SJSA1 (cell line): ENCODE measurements at regions not wholly inside any gene's neighbourhood (a gene's known extent, or its start where the extent isn't known, plus 50 kb on each side); places are given as distances from the start of the nearest gene placed in this dataset.

Experiments used
- DNase-seq, 2 experiments: peaks; one replicate each; pipeline ENCODE4 v3.0.0-alpha.2; 2015 to 2020; ENCODE audit warnings: low spot score in 2 of 2, low read depth in 1 of 2
- H3K27ac ChIP-seq: fragments of 250-450 bp; sonication (Bioruptor Pico); 2 replicates; pipeline ENCODE4 v1.5.1; 2020; ENCODE audit warnings: mild to moderate bottlenecking, moderate library complexity
- H3K27me3 ChIP-seq: fragments of 250-450 bp; sonication (Bioruptor Pico); replicated peaks from 2 replicates; pipeline ENCODE4 v1.5.1; 2020; ENCODE audit warnings: mild to moderate bottlenecking, moderate library complexity
- H3K36me3 ChIP-seq: fragments of 250-450 bp; sonication (Bioruptor Pico); 2 replicates; pipeline ENCODE4 v1.5.1; 2020; ENCODE audit warnings: mild to moderate bottlenecking
- H3K4me1 ChIP-seq: fragments of 250-450 bp; sonication (Bioruptor Pico); replicated peaks from 2 replicates; pipeline ENCODE4 v1.6.1; 2021; ENCODE audit warnings: mild to moderate bottlenecking
- H3K4me3 ChIP-seq: fragments of 250-450 bp; sonication (Bioruptor Pico); 2 replicates; pipeline ENCODE4 v1.5.1; 2020; ENCODE audit warnings: mild to moderate bottlenecking
- H3K9me3 ChIP-seq: fragments of 250-450 bp; sonication (Bioruptor Pico); replicated peaks from 2 replicates; pipeline ENCODE4 v1.5.1; 2020; ENCODE audit warnings: mild to moderate bottlenecking

DNA sequence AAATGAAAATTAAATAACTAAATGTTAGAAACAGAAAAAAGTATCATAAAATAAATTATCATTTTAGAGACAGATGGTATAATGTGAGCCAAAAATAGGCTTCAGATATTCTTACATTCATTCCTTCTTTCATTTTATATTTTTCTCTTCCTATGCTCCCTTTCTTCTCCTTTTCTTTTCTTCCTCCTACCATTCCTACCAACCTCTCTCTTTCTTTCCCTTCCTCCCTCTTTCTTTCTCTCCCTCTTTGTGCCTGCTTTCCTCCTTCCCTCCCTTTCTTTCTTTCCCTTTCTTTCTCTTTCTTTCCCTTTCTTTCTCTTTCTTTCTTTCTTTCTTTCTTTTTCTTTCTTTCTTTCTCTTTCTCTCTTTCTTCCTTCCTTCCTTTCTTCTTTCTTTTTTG, 275.6 kb upstream of the ELAC2 start:
- Histone ChIP-seq H3K4me3 (no peak overlapping the region), H3K9me3 (no peaks in the 10 kb centered on the region), H3K4me1 (no peaks in the 10 kb centered on the region), H3K36me3 (no peaks in the 10 kb centered on the region), H3K27ac (no peak overlapping the region), H3K27me3 (no peaks in the 10 kb centered on the region)
- DNase-seq, result no peak

DNA sequence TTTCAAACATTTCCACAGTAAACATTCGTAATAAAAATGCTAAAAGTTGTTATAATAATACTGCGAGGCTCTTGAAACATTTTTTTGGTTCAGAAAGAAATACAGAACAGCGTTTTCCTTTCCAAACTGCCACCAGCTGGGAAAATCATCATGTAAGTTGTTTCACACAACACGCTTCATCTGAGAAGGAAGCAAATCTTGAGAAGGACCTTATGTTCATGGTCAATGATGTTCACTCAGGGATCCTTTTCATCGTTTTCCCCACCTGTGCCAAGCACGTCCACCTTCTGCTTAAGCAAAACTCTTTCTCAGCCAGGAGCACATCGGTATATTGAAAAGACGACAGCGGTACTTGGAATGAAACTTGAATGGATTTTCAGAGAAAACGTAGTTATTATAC, 274.5 kb upstream of the ELAC2 start:
- Histone ChIP-seq H3K36me3 (no peaks in the 10 kb centered on the region), H3K4me1 (no peaks in the 10 kb centered on the region), H3K4me3 (no peak overlapping the region), H3K27ac (no peak overlapping the region), H3K9me3 (no peaks in the 10 kb centered on the region), H3K27me3 (no peaks in the 10 kb centered on the region)
- DNase-seq, result no peak

DNA sequence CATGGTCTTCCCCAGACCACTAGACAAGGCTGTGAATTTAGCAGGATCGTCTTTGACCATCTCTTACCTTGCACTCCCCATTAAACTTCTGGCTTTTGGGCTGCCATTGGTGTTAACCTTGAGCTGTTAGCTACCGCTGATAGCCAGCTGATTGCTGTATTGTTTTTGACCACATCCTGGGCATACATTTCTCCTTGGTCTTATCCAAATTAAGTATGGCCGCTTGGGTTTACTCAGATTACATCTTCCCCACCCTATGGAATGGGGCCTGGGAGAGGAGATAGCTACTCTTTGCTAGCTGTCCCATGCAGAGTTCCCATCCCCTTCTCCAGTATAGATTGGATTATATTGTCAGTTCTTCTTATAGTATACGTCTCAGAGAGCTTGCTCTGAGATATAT, 270.4 kb upstream of the ELAC2 start:
- H3K4me3 ChIP-seq, result no peak overlapping the region
- no peak overlapping the region for H3K27ac ChIP-seq
- H3K4me1 ChIP-seq, result no peaks in the 10 kb centered on the region
- no peaks in the 10 kb centered on the region for H3K36me3 ChIP-seq
- no peak for DNase-seq
- no peaks in the 10 kb centered on the region for H3K27me3 ChIP-seq
- no peaks in the 10 kb centered on the region for H3K9me3 ChIP-seq

DNA sequence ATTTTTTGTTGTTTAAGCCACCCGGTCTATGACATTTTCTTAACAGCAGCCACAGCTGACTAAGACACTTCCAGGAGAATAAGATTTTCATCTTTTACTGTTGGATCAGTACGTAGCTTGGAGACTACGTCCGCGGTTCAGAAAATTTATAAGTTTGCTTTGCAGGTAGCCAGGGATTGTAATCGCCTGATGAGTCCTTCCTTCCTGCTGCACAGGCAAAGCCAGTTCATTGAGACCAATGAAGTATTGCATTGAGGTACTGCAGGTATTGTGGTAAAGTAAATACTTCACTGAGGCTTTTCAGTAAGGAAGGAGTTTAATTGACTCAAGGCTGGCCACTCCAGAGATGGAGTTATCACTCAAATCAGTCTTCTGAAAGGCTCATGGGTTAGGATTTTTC, 269.4 kb upstream of the ELAC2 start:
- Histone ChIP-seq H3K27ac (no peak overlapping the region), H3K9me3 (no peaks in the 10 kb centered on the region), H3K27me3 (no peaks in the 10 kb centered on the region), H3K4me1 (no peaks in the 10 kb centered on the region), H3K4me3 (no peak overlapping the region), H3K36me3 (no peaks in the 10 kb centered on the region)
- DNase-seq, result no peak

DNA sequence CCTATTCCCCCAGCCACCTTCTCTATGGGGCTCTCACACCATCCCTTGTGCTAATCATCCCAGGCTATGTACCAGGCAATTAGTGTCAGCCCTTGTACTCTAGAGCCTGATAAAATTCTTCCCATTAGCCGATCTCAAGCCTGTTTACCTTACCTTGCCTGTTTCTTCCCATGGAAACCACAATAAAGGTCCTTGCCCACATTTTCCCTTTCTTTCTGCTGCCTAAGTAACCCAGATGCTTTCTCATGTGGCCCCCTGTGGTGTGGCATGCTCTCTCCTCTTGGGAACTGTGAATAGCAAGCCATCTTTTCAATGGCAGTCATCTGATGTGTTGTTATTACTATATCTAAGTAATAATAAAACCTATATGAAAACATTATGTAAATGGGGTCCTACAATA, 265.8 kb upstream of the ELAC2 start:
- Histone ChIP-seq H3K4me3 (no peak overlapping the region), H3K4me1 (no peaks in the 10 kb centered on the region), H3K9me3 (no peaks in the 10 kb centered on the region), H3K27ac (no peak overlapping the region), H3K27me3 (no peaks in the 10 kb centered on the region), H3K36me3 (no peaks in the 10 kb centered on the region)
- no peak for DNase-seq

DNA sequence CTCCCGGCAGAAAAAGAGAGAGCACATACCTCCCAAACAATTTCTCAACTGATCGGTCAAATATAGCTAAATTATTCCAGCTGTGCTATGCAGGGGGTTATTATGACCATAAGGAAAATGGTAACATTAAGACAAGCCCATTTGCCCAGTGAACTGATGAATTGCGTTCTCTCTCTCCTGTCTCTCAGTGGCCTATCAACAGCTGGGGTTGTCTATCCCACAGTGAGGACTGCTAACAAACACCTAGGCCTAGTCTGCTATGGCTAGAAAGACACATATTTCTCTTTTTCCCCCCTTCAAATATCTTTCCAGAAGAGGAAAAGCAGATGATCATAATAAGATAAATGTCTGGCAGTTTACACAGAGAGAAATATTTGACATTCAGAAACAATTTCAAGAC, 263.8 kb upstream of the ELAC2 start:
- H3K4me3 ChIP-seq, result no peak overlapping the region
- H3K27ac ChIP-seq, result no peak overlapping the region
- no peaks in the 10 kb centered on the region for H3K36me3 ChIP-seq
- no peaks in the 10 kb centered on the region for H3K27me3 ChIP-seq
- H3K9me3 ChIP-seq, result no peaks in the 10 kb centered on the region
- no peaks in the 10 kb centered on the region for H3K4me1 ChIP-seq
- DNase-seq, result no peak

DNA sequence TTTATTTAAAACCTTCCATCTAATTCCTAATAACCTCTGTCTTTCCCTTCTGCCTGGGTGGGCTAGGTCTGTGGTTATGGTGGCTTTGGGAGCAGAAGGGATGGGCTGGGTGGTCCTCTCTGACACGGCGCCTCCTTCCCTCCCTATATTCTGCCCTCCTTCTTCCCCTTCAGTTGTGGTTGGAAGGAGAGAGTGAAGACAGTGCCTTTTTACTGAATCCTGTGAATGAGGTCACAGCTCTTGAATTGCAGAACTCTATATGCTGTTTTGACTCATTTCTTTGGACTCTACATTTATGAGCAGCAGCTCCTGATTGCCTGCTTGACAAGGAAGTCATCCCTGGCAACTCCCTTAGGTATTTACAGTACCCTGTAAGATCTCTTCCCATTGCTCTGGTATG, 256.0 kb upstream of the ELAC2 start:
- H3K9me3 ChIP-seq, result no peaks in the 10 kb centered on the region
- peak; percentile 97 to 99 for DNase-seq
- peak overlapping the region; percentile 86 for H3K27ac ChIP-seq
- no peaks in the 10 kb centered on the region for H3K36me3 ChIP-seq
- H3K4me3 ChIP-seq, result no peak overlapping the region
- no peaks in the 10 kb centered on the region for H3K27me3 ChIP-seq
- H3K4me1 ChIP-seq, result peaks cover 35% of the 10 kb centered on the region

DNA sequence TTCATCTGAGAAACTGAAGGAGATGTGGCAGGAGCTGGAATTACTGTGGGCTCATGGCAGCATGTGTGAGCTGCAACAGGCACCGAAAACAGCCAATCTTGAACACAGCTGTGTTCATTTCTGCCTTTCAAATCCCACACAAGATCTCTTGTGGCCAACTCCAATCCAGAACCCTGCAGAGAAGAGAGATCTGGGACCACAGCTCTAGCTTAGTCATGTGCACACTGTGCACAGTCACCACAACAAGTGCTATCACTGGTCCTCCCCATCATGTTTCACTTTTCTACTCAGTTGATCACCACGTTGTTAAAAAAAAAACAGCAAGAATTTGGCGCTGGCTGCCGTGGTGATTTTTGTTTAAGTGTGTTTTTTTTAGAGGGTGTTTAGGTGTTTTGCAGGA, 254.5 kb upstream of the ELAC2 start:
- Histone ChIP-seq H3K4me1 (peaks cover 39% of the 10 kb centered on the region), H3K4me3 (no peak overlapping the region), H3K36me3 (no peaks in the 10 kb centered on the region), H3K27ac (no peak overlapping the region), H3K27me3 (no peaks in the 10 kb centered on the region), H3K9me3 (no peaks in the 10 kb centered on the region)
- DNase-seq, result peak in 1 of 2 experiments; percentile 24

DNA sequence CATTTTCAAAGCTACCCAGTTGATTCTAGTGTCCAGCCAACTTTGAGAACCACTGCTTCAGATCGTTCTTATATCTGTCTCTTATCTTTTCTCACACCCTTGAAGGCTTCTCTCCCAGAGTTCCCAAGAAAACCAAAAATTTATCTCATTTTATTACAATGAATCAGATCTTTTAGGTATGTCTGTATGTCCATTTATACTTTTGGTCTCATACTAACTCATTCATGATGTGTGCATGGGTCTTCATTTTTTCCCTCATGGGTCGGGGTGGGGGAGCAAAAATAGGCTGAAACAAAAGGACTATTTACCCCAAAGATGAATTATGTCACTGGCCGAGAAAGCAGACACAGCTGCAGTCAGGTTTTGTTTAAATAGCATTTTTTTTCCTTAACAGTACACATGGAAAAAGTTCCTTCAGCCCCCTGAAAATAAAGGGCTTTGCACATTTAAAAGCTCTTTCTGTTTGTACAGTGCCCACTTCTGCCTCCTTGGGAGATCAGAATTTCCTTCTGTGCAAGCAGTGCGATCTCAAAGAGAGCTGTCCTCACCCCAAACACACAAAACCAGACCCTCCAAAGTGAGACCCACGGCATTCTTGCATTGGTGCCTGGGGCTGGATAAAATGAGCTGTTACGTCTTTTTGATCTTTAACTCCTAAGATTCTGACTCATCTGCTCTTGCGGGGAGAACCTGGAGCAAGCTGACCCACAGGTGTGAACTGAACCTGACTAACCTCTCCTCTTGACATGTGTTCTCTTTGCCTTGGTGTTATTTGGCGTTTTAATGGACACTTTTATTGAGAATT, 251.2 kb upstream of the ELAC2 start:
- DNase-seq, result no peak
- H3K9me3 ChIP-seq, result no peaks in the 10 kb centered on the region

DNA sequence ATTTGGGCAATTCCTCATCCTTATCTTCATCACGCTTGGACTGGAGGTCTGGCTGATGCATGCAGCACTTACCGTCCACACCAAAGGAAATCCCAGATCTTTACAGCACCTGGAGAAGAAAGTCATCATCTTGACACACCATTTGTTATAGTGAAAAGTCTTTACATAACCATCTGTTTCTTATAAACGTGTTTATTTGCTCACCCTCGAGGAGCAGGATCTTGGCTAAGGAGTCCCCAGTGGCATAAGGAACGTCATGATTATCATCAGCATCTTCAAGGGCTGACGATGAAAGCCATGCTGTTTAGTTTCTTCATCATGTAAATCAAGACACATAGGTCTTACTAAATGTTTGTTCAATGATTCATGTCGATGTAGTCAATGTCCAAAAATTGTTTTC, 248.8 kb upstream of the ELAC2 start:
- no peaks in the 10 kb centered on the region for H3K9me3 ChIP-seq
- no peak overlapping the region for H3K27ac ChIP-seq
- H3K4me3 ChIP-seq, result no peak overlapping the region
- no peaks in the 10 kb centered on the region for H3K27me3 ChIP-seq
- no peaks in the 10 kb centered on the region for H3K36me3 ChIP-seq
- peak; percentile 54 to 62 for DNase-seq
- H3K4me1 ChIP-seq, result peaks cover 34% of the 10 kb centered on the region

More for the DNA sequence above, 251.2 kb upstream of the ELAC2 start:
- Histone ChIP-seq H3K4me3 (no peak overlapping the region), H3K36me3 (no peaks in the 10 kb centered on the region), H3K4me1 (peaks cover 51% of the 10 kb centered on the region), H3K27ac (no peak overlapping the region), H3K27me3 (no peaks in the 10 kb centered on the region)

DNA sequence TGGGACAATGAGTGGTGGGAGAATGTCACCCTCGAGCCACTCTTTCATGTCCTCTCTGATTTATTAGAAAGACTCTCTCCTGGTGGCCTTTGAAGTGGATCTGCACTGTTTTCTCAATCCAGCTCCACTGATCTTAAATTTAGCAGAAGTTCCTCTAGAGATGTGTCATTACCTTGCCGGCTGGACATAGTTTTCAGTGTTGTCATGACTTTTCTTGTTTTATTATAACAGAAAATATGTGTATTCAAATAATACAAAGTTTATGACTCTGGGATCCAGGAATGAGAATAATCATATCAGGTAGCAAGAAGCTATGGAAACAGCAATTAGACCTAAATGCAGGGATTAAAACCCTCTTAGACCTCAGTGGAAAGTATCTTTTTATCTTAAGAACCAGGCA, 247.5 kb upstream of the ELAC2 start:
- no peaks in the 10 kb centered on the region for H3K27me3 ChIP-seq
- no peak overlapping the region for H3K4me3 ChIP-seq
- H3K9me3 ChIP-seq, result no peaks in the 10 kb centered on the region
- H3K27ac ChIP-seq, result no peak overlapping the region
- DNase-seq, result no peak
- H3K4me1 ChIP-seq, result peaks cover 34% of the 10 kb centered on the region
- no peaks in the 10 kb centered on the region for H3K36me3 ChIP-seq

DNA sequence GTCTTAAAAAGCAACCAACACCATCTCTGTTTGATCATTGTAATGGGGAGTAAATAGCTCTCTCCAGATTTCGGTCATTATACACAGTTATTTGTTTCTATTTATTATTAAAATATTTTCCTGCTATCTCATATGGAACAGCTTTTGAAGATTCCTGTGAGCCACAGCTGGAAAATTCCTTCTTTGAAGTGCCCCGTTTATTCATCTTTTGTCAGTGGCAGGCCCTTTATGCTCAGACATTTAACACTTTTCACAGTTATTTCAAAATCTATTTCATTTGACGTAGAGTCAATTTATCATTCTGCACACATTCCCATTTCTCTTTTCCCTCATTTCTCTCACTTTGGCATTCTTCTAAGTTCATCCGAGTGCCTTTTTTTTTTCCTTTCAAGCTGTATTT, 245.9 kb upstream of the ELAC2 start:
- H3K27ac ChIP-seq, result no peak overlapping the region
- H3K36me3 ChIP-seq, result no peaks in the 10 kb centered on the region
- H3K4me3 ChIP-seq, result no peak overlapping the region
- peaks cover 28% of the 10 kb centered on the region for H3K4me1 ChIP-seq
- DNase-seq, result no peak
- no peaks in the 10 kb centered on the region for H3K9me3 ChIP-seq
- H3K27me3 ChIP-seq, result no peaks in the 10 kb centered on the region

DNA sequence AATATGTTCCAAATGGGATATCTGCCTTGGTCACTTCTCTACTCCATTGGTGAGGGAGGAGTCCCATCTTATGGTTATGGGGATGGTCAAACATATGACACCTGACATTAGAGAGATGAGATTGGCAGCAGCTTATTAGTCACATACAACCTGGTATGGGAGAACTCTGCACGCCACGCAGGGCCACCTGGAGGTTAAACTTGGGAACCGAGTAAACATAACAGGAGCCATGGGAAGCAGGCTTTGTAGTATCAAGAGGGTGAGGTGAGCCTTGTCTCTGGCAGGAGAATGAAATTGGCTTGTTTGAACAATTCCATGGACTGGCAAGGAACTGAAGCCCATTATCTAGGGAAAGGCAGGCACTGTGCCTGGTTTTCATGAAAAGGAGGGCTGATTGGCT, 238.7 kb upstream of the ELAC2 start:
- no peak overlapping the region for H3K4me3 ChIP-seq
- peaks cover 9% of the 10 kb centered on the region; the same call in 1 of the 2 replicates for H3K4me1 ChIP-seq
- DNase-seq, result no peak
- H3K36me3 ChIP-seq, result no peaks in the 10 kb centered on the region
- no peaks in the 10 kb centered on the region for H3K9me3 ChIP-seq
- no peak overlapping the region for H3K27ac ChIP-seq
- H3K27me3 ChIP-seq, result no peaks in the 10 kb centered on the region

DNA sequence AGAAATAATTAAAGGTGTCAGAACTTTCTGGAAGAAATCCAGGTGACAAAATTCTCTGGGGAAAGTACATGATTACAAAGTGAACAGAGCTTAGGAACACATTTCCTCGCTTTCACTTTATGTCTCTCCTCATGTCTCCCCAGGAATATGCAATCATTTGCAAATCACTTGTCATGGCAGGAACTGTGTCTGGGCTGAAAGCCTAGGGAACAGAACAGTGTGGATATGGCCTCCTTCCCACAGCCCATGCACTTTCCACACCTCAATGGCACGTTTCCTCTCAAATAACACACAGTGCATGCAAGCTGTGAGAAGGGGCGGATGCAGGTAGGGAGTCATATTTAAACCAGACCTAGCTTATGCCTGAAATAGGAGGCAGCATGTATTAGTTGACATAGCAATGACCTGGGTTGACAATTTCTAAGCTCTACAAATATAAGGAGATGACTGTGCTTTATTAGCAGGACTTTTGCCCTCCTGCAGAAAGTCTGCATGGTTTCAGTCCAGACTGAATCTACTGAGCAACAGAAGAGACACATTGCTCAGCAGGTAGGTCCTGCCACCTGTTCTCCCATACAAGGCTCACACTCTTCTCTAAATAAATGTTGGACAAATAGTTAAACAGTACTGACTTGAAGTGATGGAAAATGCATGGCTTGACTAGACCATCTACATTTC, 236.0 kb upstream of the ELAC2 start:
- no peak overlapping the region for H3K4me3 ChIP-seq
- H3K27ac ChIP-seq, result no peak overlapping the region
- no peak for DNase-seq
- no peaks in the 10 kb centered on the region for H3K9me3 ChIP-seq
- H3K27me3 ChIP-seq, result no peaks in the 10 kb centered on the region
- no peaks in the 10 kb centered on the region for H3K36me3 ChIP-seq
- peaks cover 9% of the 10 kb centered on the region; the same call in 1 of the 2 replicates for H3K4me1 ChIP-seq
